A549 (cell line): ENCODE measurements at regions not wholly inside any gene's neighbourhood (a gene's known extent, or its start where the extent isn't known, plus 50 kb on each side); places are given as distances from the start of the nearest gene placed in this dataset.

ENCODE experiments used
- CTCF ChIP-seq: fragments of >200 bp; sonication (Bioruptor Twin); formaldehyde crosslinking; IDR thresholded peaks from 3 replicates; pipeline ENCODE4 v1.5.1; 2016
- ELK1 ChIP-seq: fragments of 150-350 bp; IDR thresholded peaks from 2 replicates; pipeline ENCODE4 v1.6.1; 2014; ENCODE audit warnings: low read depth, mild to moderate bottlenecking, low read length
- HDAC2 ChIP-seq: fragments of 200-600 bp; sonication (generic); IDR thresholded peaks from 2 replicates; pipeline ENCODE4 v1.6.1; 2016
- HOXB13 ChIP-seq: fragments of 250-450 bp; sonication (Bioruptor Pico); IDR thresholded peaks from 2 replicates; pipeline ENCODE4 v1.5.0; 2020; ENCODE audit warnings: low read depth, mild to moderate bottlenecking, moderate library complexity
- PBX3 ChIP-seq: IDR thresholded peaks from 2 replicates; pipeline ENCODE4 v1.6.1; 2012
- POLR2A ChIP-seq: IDR thresholded peaks from 2 replicates; pipeline ENCODE4 v1.6.1; 2012; ENCODE audit warnings: mild to moderate bottlenecking, low read length
- REST ChIP-seq: fragments of 200-600 bp; sonication (generic); IDR thresholded peaks from 2 replicates; pipeline ENCODE4 v1.6.1; 2016; ENCODE audit warnings: antibody characterized with exemption, mild to moderate bottlenecking, moderate library complexity

- TF ChIP-seq CTCF (no peak), REST (no peak), HDAC2 (no peak), POLR2A (no peak), ELK1 (no peak), HOXB13 (CRISPR knock-in tag) (no peak), PBX3 (no peak)
These were observed 81.4 kb downstream of the ACAA2 start for GRCh38 chr18:49731860-49732311.
